ENCODE measurements at regions not wholly inside any gene's neighbourhood (a gene's known extent, or its start where the extent isn't known, plus 50 kb on each side); places are given as distances from the start of the nearest gene placed in this dataset.
"Not testable (repeated sequence)": the region's sequence is repeated elsewhere in the genome, so short reads cannot be mapped to it uniquely, and the experiment has no call there.

DNA sequence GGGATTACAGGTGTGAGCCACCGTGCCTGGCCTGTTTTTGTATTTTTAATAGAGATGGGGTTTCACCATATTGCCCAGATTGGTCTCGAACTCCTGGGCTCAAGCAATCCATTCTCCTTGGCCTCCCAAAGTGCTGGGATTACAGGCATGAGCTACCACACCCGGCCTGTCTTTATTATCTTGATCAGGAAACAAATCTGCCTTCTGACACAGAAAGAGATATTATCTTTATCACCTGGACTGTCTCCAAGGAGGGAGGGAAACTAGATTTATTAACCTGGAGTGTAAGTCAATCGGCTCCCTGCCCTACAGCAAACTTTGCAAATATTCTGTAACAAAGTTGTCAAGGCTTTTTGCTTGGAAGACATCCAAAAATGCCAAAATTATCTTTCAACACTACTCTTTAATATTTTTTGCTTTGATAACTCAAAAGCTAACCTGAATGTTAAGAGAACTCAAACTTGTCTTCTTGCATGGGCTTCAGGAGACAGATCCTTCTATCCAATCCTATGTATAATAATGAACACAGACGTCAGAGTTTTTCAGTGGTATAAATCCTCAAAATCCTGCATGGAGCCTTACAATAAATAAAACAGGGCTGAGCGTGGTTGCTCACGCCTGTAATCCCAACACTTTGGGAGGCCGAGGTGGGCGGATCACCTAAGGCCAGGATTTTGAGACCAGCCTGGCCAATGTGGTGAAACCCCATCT, 85.0 kb upstream of the LOC128125822 start:
- DNase-seq, result no peak

DNA sequence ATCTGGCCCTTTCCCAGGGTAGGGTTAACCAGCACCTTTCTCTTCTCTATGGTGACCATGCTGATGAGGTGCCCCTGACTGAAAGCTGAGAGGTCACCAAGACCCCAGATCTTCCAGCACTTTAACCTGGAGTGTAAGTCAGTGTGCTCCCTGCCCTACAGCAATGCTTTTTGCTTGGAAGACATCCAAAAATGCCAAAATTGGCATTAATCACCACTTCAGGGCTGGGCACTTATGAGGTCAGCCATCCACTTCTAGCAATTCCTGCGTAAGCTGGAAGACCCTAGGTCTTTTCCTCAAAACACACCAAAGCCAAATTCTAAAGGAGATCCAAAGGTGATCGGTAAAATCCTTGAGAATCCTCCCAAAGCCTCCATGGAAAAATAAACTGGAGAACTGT, 81.2 kb upstream of the LOC128125822 start:
- no peak for DNase-seq

DNA sequence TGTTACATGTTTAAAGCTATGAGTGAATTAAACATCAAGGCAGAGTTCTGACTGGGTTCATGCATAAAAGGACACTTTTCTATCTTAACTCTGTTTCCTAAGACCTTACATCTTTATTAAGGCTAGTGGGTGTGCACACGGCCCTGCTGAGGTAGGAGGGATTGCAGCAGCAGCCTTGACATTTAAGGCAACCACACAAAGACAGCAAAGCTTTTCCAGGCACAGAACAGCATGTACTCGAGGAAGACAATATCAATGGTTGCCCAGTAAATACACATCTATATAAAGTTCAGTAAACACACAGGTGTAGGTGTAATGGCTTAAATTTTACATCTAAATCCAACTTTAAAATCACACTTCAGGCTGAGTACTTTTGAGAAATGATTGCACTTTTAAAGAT, 79.8 kb upstream of the LOC128125822 start:
- DNase-seq, result no peak

DNA sequence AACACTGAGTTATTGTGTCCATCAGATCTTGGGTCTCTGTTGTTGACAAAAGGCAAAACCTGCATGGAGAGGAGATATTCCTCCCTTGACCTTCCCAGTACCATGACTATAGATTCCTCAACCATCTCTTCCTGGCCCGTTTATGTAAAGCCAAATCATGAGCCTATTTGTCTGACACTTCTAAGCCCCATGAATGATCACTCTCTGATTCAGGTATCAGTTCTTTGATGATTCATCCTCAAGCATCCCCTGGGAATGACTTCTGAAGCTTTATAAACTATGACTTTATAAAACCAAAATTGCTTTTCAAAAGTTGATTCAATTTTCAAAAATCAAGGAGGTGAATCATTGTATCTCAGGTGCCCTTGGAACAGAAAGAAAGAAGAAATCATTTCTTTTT, 78.7 kb upstream of the LOC128125822 start:
- DNase-seq, result no peak

DNA sequence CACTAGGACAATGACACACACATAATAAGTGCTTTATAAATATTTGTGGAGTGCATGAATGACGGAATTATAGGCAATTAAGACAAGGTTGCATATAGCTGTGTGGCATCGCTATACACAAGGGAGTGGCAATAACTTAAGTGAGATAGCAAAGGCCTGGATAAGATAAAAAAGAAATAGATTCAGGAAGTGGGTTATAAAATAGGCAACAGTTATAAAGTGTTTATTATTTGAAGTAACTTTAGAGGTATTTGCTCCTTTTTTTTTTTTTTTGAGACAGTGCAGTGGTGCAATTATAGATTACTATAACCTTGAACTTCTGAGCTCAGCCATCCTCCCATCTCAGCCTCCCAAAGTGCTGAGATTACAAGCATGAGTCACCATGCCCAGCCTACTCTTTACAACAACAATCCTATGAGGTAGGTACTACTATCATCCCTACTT, 75.9 kb upstream of the LOC128125822 start:
- no peak for DNase-seq

DNA sequence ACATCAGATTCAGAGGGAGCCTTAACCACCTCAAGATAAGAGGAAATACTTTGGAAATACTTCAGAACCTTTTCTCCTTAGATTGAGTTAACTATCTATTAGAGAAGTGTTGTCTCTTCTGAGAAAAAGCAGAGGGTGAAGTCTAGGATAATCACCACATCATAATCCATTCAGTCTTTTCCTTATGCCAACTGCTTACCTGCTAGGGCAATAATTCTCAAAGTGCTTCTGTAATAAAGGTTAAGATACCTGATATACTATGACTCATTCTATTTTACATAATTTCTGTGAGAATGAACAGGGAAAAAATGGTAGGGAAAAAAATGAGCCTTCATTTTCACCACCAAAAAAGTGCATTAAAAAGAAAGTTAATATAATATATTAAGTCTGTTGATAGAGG, 70.1 kb upstream of the LOC128125822 start:
- DNase-seq, result no peak

DNA sequence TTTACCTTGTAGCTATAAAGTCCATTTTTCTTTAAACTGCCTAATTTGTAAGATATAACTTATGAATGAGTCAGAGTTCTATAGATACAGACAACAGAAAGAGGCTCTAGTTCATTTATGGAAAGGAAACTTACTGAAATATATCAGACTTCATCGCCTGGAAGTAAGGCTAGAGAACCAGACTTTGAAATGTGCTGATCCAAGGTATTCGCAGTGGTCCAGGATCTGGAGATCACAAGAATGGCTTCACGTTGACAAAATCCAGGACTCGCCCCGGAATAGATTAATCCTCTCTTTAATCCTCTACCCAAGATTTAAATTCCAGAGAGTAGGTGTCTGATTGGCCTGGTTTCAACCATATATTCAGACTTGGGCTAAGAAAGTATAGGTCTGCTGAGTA, 69.1 kb upstream of the LOC128125822 start:
- DNase-seq, result no peak

DNA sequence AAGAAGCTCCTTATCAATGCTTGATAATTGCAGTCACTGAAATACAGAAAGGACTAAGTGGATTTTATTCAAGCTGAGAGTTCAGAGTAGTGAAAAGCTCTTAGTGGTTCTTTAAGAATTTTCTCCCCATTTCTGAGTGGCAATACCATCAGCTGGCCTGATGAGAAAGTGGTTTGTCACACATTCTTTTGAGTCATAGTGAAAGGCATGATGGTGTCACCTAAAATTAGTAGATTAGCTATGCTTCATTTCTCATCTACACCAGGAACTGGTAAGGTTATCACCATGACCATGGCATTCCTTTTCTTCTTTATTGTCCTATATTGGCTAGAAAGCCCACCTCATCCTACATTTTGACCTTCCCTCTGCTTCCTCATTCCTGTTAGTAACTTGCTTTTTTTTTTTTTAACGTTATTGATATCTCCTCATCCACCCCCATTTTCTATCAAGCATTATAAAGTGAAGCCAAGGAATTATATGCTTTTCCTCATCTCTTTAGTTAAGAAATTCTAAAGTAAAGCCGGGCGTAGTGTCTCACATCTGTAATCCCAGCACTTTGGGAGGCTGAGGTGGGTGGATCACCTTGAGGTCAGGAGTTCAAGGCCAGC, 67.4 kb upstream of the LOC128125822 start:
- no peak for DNase-seq

DNA sequence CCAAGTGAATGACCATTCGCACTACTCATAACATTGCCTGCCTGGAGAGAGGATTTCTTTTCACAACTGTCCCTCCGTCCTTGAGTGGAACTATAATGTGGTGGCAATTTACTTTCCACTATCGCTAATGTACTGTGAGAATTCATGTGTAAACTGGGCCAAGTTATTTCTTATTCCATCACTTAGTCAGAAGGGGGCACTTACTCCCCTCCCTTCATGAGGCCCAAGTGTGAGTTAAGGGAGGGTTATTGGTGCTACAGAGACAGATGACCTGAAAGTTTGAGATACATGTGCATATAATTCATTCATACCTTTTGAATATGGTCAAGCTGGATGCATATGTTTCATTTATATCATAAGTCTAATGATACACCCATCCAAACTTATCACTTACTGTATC, 65.2 kb upstream of the LOC128125822 start:
- no peak for DNase-seq

DNA sequence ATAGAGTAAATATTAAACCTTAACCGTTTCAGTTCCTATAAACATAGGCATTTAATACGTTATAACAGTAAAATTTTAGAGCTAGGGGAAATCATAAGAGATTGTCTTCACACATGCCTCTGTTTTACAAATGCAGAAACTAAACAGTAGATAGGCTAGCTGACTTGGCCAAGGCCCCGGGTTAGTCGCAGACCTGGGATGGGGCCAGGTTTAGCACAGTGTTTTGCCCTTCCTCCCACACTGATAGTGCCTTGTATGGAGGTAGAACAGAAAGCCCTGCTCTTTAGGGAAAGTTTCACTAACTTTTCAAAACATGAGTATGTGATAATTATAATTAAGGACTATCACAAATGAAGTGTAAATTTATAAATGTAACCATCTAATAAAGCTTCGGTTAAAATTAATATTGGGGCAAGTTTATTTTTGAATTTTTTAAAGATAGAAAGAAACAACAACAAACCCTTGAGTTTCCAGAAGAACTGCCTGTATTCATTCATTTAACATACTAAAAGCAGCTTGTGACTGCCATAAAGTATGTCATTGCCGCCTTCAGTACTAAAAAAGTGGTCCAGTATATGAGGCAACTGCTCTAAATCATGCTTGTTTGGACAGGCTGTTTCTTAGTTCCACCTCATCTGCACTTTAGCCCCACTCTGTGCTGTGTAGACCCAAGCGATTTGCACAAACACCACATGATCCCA, 62.5 kb upstream of the LOC128125822 start:
- no peak for DNase-seq

DNA sequence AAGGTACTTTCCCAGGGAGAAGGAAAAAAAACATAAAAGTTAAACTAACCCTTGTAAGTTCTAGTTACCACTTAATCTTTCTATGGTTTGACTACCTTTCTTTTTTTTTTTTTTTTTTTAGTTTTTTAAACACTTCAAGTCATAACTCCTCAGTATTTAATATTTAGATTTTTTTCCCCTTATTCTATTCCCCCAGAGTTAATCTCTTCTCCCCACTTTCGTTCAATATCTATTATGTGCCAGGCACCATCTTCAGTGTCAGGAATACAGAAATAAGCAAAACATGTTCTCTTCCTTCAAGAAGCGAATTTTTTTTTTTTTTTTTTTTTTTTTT, 62.0 kb upstream of the LOC128125822 start:
- DNase-seq, result no peak

DNA sequence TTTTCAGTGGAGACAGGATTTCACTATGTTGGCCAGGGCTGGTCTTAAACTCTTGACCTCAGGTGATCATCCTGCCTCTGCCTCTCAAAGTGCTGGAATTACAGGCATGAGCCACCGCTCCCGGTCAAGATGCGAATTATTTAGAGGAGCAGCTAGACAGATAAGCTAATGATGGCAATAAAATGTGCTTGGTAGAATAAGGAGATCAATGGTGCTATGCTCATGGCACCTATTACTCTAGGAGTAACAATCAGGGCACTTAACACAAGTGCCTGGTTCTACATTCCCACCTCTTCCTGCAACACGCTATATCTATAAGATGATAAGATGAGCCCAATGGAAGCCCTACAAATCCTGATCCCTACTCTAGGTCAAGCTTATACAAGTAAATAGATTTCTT, 61.4 kb upstream of the LOC128125822 start:
- no peak for DNase-seq

DNA sequence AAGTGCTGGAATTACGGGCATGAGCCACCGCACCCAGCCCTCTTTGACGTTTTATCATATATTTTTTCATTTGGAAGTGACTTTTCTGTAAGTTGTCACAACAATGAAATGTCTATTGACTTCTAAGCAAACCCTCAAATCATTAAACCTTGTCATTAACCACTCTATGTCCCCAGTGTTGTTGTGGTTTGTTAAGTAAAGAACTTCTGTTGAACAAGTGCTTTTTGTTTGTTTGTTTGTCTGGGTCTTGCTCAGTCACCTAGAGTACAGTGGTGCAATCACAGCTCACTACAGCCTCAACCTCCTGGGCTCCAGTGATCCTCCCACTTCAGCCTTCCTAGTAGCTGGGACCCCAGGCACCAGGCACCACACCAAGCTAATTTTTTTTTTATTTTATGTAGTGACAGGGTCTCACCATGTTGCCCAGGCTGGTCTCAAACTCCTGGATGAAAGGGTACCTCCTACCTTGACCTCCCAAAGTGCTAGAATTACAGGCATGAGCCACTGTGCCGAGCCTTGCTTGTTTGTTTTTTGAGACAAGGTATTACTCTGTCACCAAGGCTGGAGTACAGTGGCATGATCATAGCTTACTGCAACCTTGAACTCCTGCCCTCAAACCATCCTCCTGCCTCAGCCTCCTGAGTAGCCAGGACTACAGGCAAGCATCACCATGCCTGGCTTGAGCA, 57.6 kb upstream of the LOC128125822 start:
- DNase-seq, result no peak

DNA sequence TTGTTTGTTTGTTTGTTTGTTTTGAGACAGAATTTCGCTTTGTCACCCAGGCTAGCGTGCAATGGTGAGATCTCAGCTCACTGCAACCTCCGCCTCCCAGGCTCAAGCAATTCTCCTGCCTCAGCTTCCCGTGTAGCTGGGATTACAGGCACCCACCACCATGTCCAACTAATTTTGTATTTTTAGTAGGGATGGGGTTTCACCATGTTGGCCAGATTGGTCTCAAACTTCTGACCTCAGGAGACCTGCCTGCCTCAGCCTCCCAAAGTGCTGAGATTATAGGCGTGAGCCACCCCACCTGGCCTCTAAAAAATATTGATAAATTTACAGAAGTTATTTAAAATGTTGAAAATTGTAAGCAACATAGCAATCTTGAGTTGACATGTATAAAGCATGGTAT, 57.1 kb upstream of the LOC128125822 start:
- DNase-seq, result not testable (repeated sequence)

DNA sequence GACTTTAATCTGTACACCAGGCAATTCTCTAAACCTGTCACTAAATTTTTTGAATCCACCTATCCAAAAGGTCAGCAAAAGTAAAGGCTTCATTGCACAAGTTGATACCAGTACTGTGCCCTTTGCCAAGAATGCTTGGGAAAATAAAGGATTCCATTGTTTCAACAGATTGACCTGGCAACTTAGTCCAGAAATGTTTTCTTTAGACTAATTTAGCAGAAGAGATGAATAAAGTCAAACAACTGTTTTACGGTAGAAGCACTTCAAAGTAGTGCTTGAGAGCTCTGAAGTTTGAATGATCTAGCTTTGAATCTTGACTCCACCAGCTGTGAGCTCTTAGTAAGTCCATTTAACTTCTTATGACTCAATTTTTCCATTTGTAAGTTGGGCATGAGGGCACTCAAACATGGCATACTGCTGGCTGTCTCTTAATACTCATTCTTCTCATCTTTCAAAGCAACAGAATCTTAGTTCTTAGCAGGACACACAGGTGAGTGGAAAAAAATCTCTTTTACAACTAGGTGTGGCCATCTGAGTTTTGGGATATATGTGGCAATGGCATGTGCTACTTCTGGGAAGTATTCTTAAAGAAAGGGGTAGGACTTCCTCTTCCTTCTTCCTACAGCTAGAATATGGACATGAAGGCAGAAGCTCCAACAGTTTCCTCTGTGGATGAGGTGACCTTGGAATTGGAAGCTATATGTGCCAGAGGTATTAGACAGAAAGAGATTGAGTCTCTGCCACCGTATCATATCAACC, 55.9 kb upstream of the LOC128125822 start:
- no peak for DNase-seq

DNA sequence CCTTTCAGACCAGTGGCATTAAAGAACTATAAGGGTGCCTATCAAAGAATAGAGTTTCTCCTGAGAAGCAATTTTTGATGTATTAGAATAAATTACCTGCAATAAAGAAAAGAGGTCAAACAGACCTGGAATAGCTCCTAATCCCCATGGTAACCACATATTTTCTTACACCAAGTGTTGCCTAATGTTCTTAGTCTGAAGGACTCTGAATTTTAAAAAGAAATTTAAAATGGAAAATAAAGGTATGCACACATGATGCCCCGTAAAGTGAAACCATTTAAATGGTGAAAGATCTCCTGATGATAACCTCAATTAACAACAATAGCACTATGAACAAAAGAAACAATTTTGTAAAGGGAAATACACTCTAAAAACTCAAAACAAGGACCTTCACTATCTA, 55.1 kb upstream of the LOC128125822 start:
- no peak for DNase-seq

DNA sequence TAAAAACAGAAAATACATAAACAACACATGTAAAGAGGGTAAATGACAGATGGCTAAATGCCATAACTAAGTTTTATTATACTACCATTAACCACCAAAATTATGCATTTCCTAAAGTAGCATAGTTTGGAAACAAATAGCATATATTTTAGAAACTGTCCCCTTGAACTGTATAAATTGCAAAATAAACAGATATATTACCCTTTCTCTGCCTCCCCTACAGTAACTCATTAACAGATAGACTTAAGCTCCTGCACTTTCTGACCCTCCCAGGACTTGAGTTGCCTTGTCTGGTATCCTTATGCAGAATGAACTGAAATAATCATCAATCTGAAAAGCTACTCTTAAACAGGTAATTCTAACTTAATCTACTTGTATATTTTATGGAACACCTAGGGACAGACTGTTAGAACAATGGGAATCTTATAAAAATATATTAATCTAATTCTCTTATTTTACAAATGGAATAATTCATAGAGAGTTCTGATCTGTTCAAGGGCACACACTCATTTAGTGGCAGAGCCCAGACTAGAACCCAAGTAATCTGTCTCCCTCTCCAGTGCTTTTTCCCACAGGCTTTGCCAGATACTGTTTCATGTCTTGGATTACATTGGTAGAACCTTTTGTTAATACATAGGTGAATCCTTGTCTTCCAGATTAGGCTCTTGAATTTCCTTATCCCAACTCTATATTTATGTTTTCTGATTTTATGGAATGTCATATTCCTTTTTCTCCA, 50.6 kb upstream of the LOC128125822 start:
- DNase-seq, result no peak

Measured in NCI-H526 (cell line).